HCT116 (cell line): ENCODE measurements at regions not wholly inside any gene's neighbourhood (a gene's known extent, or its start where the extent isn't known, plus 50 kb on each side); places are given as distances from the start of the nearest gene placed in this dataset.

Experiments used
- ATAC-seq: fragments of 200-7000 bp; cut with Tn5 transposase; 2 replicates; pipeline ENCODE4 v1.9.1; 2020; ENCODE audit warnings: mild to moderate bottlenecking, moderate library complexity
- BruUV-seq: library from RNA; stranded (reverse); fragments of 400-500 nt; replicated peaks from 2 replicates; lab custom pipeline; 2021; lab: Mats Ljungman, UMichigan
- CTCF ChIA-PET: fragments of 300-600 bp; sonication (Branson Sonifier 250); formaldehyde crosslinking; loops from one replicate; lab custom pipeline; 2021; ENCODE audit warnings: antibody characterized with exemption; lab: Charles Lee
- POLR2A ChIA-PET: fragments of 300-600, 350-600 bp; sonication (Branson Sonifier 250); formaldehyde crosslinking; loops from one replicate; lab custom pipeline; 2021; ENCODE audit warnings: antibody characterized with exemption; lab: Charles Lee
- RAD21 ChIA-PET, 2 experiments: fragments of 300-600 bp; sonication (Branson Sonifier 250); formaldehyde crosslinking; loops; one replicate each; lab custom pipeline; 2023; ENCODE audit warnings: low total read pairs in 2 of 2; ENCODE audit not compliant: uncharacterized antibody in 2 of 2, unreplicated experiment in 2 of 2, low non-redundant PET in 1 of 2; lab: Charles Lee
- DNase-seq: peaks from one replicate; pipeline ENCODE4 v3.0.0-alpha.2; 2010; ENCODE audit warnings: low read depth, low spot score
- H2AFZ ChIP-seq: fragments of 200-600 bp; shearing (Covaris generic), sonication (generic); 2 replicates; pipeline ENCODE4 v1.6.1; 2017; ENCODE audit warnings: low read depth, mixed run types, mixed read lengths, antibody characterized with exemption, low read length; ENCODE audit not compliant: poor library complexity, severe bottlenecking
- H3K27ac ChIP-seq: 2 replicates; pipeline ENCODE4 v1.5.1; 2012; ENCODE audit warnings: low read depth, low read length
- H3K27me3 ChIP-seq: fragments of 200-600 bp; sonication (generic); 2 replicates; pipeline ENCODE4 v1.6.1; 2016; ENCODE audit warnings: mixed run types, low read length, mixed read lengths; ENCODE audit not compliant: insufficient read depth
- H3K36me3 ChIP-seq, 2 experiments: fragments of 200-500 bp in 1 of 2; fragments of 200-600 bp in 1 of 2; sonication (Bioruptor generic) in 1 of 2; sonication (generic) in 1 of 2; 2 replicates each; pipeline versions ENCODE4 v1.5.1 to v1.6.1; 2014 to 2016; ENCODE audit warnings: low read length in 2 of 2, inconsistent platforms in 1 of 2, mixed read lengths in 1 of 2, mixed run types in 1 of 2; ENCODE audit not compliant: insufficient read depth in 2 of 2, control insufficient read depth in 1 of 2
- H3K4me1 ChIP-seq, 2 experiments: fragments of 200-600 bp in 1 of 2; sonication (generic) in 1 of 2; 2 replicates each; pipeline versions ENCODE4 v1.5.1 to v1.6.1; 2012 to 2017; ENCODE audit warnings: low read length in 2 of 2, inconsistent platforms in 1 of 2, mild to moderate bottlenecking in 1 of 2, mixed read lengths in 1 of 2, mixed run types in 1 of 2, moderate library complexity in 1 of 2; ENCODE audit not compliant: insufficient read depth in 2 of 2, control insufficient read depth in 1 of 2
- H3K4me2 ChIP-seq: fragments of 200-600 bp; sonication (generic); 2 replicates; pipeline ENCODE4 v1.6.1; 2017; ENCODE audit warnings: mixed run types, low read length, mixed read lengths
- H3K4me3 ChIP-seq, 2 experiments: fragments of 200-600 bp in 1 of 2; sonication (generic) in 1 of 2; replicated peaks in 1 of 2; 2 replicates each; pipeline ENCODE4 v1.5.1; 2011 to 2016; ENCODE audit warnings: low read length in 2 of 2, control low read depth in 1 of 2, low read depth in 1 of 2, mild to moderate bottlenecking in 1 of 2, mixed read lengths in 1 of 2, mixed run types in 1 of 2
- H3K79me2 ChIP-seq: fragments of 200-600 bp; sonication (generic); 2 replicates; pipeline ENCODE4 v1.6.1; 2017; ENCODE audit warnings: mild to moderate bottlenecking, mixed run types, low read length, moderate library complexity, mixed read lengths; ENCODE audit not compliant: insufficient read depth
- H3K9ac ChIP-seq: fragments of 200-600 bp; sonication (generic); 2 replicates; pipeline ENCODE4 v1.6.1; 2016; ENCODE audit warnings: low read length, mixed read lengths
- H3K9me2 ChIP-seq: fragments of 200-600 bp; sonication (generic), shearing (Covaris generic); 2 replicates; pipeline ENCODE4 v1.6.1; 2017; ENCODE audit warnings: mixed run types, mild to moderate bottlenecking, moderate library complexity; ENCODE audit not compliant: insufficient read depth
- H3K9me3 ChIP-seq, 2 experiments: fragments of 200-500 bp in 1 of 2; fragments of 200-600 bp in 1 of 2; sonication (Bioruptor generic) in 1 of 2; sonication (generic) in 1 of 2; 2 replicates each; pipeline ENCODE4 v1.6.1; 2014 to 2017; ENCODE audit warnings: low read length in 2 of 2, mixed read lengths in 2 of 2, inconsistent platforms in 1 of 2, low read depth in 1 of 2, mild to moderate bottlenecking in 1 of 2, mixed run types in 1 of 2, moderate library complexity in 1 of 2; ENCODE audit not compliant: control insufficient read depth in 1 of 2, insufficient read depth in 1 of 2
- H4K20me1 ChIP-seq: fragments of 200-600 bp; sonication (generic), shearing (Covaris generic); 2 replicates; pipeline ENCODE4 v1.6.1; 2017; ENCODE audit warnings: mixed run types, mild to moderate bottlenecking, moderate library complexity; ENCODE audit not compliant: insufficient read depth
- ATF3 ChIP-seq: IDR thresholded peaks from 2 replicates; pipeline ENCODE4 v1.6.1; 2012
- CEBPB ChIP-seq: IDR thresholded peaks from 2 replicates; pipeline ENCODE4 v1.6.1; 2012; ENCODE audit warnings: low read depth
- EGR1 ChIP-seq: IDR thresholded peaks from 2 replicates; pipeline ENCODE4 v1.6.1; 2012; ENCODE audit warnings: low read depth
- ELF1 ChIP-seq: IDR thresholded peaks from 2 replicates; pipeline ENCODE4 v1.6.1; 2012; ENCODE audit warnings: low read depth, borderline replicate concordance
- EZH2phosphoT487 ChIP-seq: fragments of 200-600 bp; IDR thresholded peaks from 2 replicates; pipeline ENCODE4 v1.6.1; 2018; ENCODE audit warnings: antibody characterized with exemption, borderline replicate concordance
- FOSL1 ChIP-seq: IDR thresholded peaks from 2 replicates; pipeline ENCODE4 v1.6.1; 2012; ENCODE audit warnings: low read depth
- JUND ChIP-seq: IDR thresholded peaks from 2 replicates; pipeline ENCODE4 v1.6.1; 2012
- MAX ChIP-seq: IDR thresholded peaks from 2 replicates; pipeline ENCODE4 v1.6.1; 2012
- POLR2A ChIP-seq: IDR thresholded peaks from 2 replicates; pipeline ENCODE4 v1.7.0; 2011; ENCODE audit warnings: borderline replicate concordance; ENCODE audit not compliant: insufficient read depth, insufficient read length; ENCODE audit errors: extremely low read depth
- POLR2AphosphoS5 ChIP-seq: IDR thresholded peaks from 2 replicates; pipeline ENCODE4 v1.6.1; 2011; ENCODE audit warnings: mild to moderate bottlenecking, low read depth, low read length, moderate library complexity
- RAD21 ChIP-seq: IDR thresholded peaks from 2 replicates; pipeline ENCODE4 v1.6.1; 2012; ENCODE audit warnings: low read depth, mild to moderate bottlenecking
- SIN3A ChIP-seq: IDR thresholded peaks from 2 replicates; pipeline ENCODE4 v1.6.1; 2012; ENCODE audit warnings: low read depth
- ZFX ChIP-seq: fragments of 450-650 bp; IDR thresholded peaks from 2 replicates; pipeline ENCODE4 v1.6.1; 2017
- ZNF274 ChIP-seq: fragments of 200-500 bp; sonication (Bioruptor generic); IDR thresholded peaks from 2 replicates; pipeline ENCODE4 v1.6.1; 2014; ENCODE audit warnings: mild to moderate bottlenecking, low read depth, low read length, inconsistent platforms
- intact Hi-C: fragments of 100-400 bp; cut with micrococcal nuclease; formaldehyde crosslinking; loops from 2 replicates; pipeline ENCODE4 v1.10.0; 2022
- TF ChIP-seq, protein P1 (sequence below): IDR thresholded peaks from 2 replicates; pipeline ENCODE4 v1.6.1; 2012; ENCODE audit warnings: low read depth

GRCh38 chr14:23702656-23703426 is 66.7 kb downstream of the DHRS2 start:
- no peak for DNase-seq
- Histone ChIP-seq H3K4me2 (no peak overlapping the region), H3K4me3 (no peak overlapping the region), H3K9me2 (no peaks in the 10 kb centered on the region)
- BruUV-seq, result no TSS peak
- POLR2A ChIA-PET, result no interaction called here
- no peak for TF ChIP-seq POLR2A
- TF ChIP-seq MAX, result no peak
- no peak for TF ChIP-seq ELF1
- TF ChIP-seq RAD21, result no peak
- no peak for TF ChIP-seq ZNF274
- no peak for TF ChIP-seq SIN3A
- no peak for TF ChIP-seq JUND
- no peak for TF ChIP-seq ATF3
- no peak for TF ChIP-seq EGR1
- TF ChIP-seq, protein P1, sequence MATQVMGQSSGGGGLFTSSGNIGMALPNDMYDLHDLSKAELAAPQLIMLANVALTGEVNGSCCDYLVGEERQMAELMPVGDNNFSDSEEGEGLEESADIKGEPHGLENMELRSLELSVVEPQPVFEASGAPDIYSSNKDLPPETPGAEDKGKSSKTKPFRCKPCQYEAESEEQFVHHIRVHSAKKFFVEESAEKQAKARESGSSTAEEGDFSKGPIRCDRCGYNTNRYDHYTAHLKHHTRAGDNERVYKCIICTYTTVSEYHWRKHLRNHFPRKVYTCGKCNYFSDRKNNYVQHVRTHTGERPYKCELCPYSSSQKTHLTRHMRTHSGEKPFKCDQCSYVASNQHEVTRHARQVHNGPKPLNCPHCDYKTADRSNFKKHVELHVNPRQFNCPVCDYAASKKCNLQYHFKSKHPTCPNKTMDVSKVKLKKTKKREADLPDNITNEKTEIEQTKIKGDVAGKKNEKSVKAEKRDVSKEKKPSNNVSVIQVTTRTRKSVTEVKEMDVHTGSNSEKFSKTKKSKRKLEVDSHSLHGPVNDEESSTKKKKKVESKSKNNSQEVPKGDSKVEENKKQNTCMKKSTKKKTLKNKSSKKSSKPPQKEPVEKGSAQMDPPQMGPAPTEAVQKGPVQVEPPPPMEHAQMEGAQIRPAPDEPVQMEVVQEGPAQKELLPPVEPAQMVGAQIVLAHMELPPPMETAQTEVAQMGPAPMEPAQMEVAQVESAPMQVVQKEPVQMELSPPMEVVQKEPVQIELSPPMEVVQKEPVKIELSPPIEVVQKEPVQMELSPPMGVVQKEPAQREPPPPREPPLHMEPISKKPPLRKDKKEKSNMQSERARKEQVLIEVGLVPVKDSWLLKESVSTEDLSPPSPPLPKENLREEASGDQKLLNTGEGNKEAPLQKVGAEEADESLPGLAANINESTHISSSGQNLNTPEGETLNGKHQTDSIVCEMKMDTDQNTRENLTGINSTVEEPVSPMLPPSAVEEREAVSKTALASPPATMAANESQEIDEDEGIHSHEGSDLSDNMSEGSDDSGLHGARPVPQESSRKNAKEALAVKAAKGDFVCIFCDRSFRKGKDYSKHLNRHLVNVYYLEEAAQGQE, result no peak
- TF ChIP-seq FOSL1, result no peak
- no peak for TF ChIP-seq POLR2AphosphoS5
- no peak for TF ChIP-seq CEBPB
- TF ChIP-seq EZH2phosphoT487, result no peak
- no peak for TF ChIP-seq ZFX
- TF ChIP-seq, all 23 proteins: peak for 0
- no peaks in the 10 kb centered on the region for H3K36me3 ChIP-seq
- no peak for ATAC-seq
- intact Hi-C loops, result no loop called here
- ChIA-PET RAD21 (no interaction called here), CTCF (interaction anchor here (0.7 kb wide), 1 partner anchor 37 kb away, joined by 3 read pairs; no protein-coding TSS in a partner anchor)
- no peak overlapping the region for H3K27ac ChIP-seq
- peaks cover 12% of the 10 kb centered on the region in 2 experiments; a peak in 3 of 4 replicates for H3K9me3 ChIP-seq
- H3K9ac ChIP-seq, result no peak overlapping the region
- H3K27me3 ChIP-seq, result no peaks in the 10 kb centered on the region
- H4K20me1 ChIP-seq, result no peaks in the 10 kb centered on the region
- H2AFZ ChIP-seq, result no peak overlapping the region
- H3K79me2 ChIP-seq, result no peaks in the 10 kb centered on the region
- no peaks in the 10 kb centered on the region for H3K4me1 ChIP-seq
